ENCODE measurements at regions not wholly inside any gene's neighbourhood (a gene's known extent, or its start where the extent isn't known, plus 50 kb on each side); places are given as distances from the start of the nearest gene placed in this dataset.

DNA sequence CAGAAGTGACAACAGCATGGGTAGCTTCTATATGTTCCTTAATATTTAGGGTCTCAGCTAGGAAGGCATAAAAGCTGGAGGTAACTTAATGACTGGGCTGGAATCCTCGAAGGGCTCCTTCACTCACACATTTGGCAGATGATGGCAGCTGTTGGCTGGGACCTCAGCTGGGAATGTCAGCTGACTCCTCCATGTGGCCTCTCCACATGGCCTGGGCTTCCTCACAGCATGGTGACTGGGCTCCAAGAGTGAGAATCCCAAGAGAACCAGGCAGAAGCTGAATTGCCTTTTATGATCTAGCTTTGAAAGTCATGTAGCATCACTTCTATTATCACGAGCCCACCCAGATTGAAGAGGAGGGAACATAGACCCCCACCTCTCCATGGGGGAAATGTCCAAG, 54.9 kb downstream of the TET3 start:
- H3K4me2 ChIP-seq (ENCODE audit: insufficient read depth in 1 of 2, low read depth in 2 of 2, low read length in 2 of 2): no peak overlapping the region
- H3K18ac ChIP-seq (ENCODE audit: extremely low read depth, low read length): no peak overlapping the region
- no peaks in the 10 kb centered on the region for H3K23me2 ChIP-seq (ENCODE audit: low read depth, low read length)
- no peak overlapping the region for H2BK15ac ChIP-seq (ENCODE audit: low read length)
- H4K91ac ChIP-seq (replicated peaks; ENCODE audit: insufficient read length, low read length): no peak overlapping the region
- H3K23ac ChIP-seq (ENCODE audit: insufficient read length): no peak overlapping the region
- no peak overlapping the region for H2BK5ac ChIP-seq (ENCODE audit: low read depth, low read length)
- peaks cover 9 to 10% of the 10 kb centered on the region in 2 experiments for H4K20me1 ChIP-seq (replicated peaks in 1 of 2; ENCODE audit: control insufficient read depth in 1 of 2, insufficient read depth in 2 of 2, low read length in 2 of 2)
- H3K4me1 ChIP-seq (replicated peaks in 1 of 4; ENCODE audit: control insufficient read depth in 3 of 4, insufficient read depth in 4 of 4, low read length in 3 of 4): peaks cover 2 to 10% (median 4%) of the 10 kb centered on the region in 4 experiments; a peak in 6 of 7 replicates
- no peak overlapping the region for H2BK20ac ChIP-seq (ENCODE audit: low read length)
- CTCF ChIA-PET (ENCODE audit: partially characterized antibody): interaction anchor here (0.7 to 0.9 kb wide), 2 partner anchors 13 to 20 kb away, joined by 3 to 4 read pairs; no protein-coding TSS in a partner anchor
- no peak overlapping the region for H2AK5ac ChIP-seq (ENCODE audit: low read depth, low read length)
- H3K4ac ChIP-seq (replicated peaks; ENCODE audit: insufficient read length, low read depth, low read length): no peak overlapping the region
- no peak overlapping the region for H2BK12ac ChIP-seq (ENCODE audit: low read depth, low read length)
- H3K79me2 ChIP-seq (ENCODE audit: control insufficient read depth in 1 of 2, insufficient read depth in 2 of 2, low read length in 2 of 2): peaks cover 0 to 80% of the 10 kb centered on the region in 2 experiments; a peak in 3 of 4 replicates
- no peak overlapping the region for H4K8ac ChIP-seq (ENCODE audit: extremely low read depth, insufficient read depth, low read length)
- H3K56ac ChIP-seq (replicated peaks; ENCODE audit: insufficient read length, low read depth, low read length): no peak overlapping the region
- H3K4me3 ChIP-seq (ENCODE audit: extremely low read depth in 1 of 4, insufficient read depth in 2 of 4, low read depth in 3 of 4, low read length in 4 of 4): no peak overlapping the region
- no peak overlapping the region for H2AFZ ChIP-seq (ENCODE audit: low read length)
- no peak overlapping the region for H4K5ac ChIP-seq (ENCODE audit: insufficient read length, low read depth, low read length)
- FAIRE-seq (no peak), DNase-seq (ENCODE audit: low read depth in 1 of 2, low spot score in 2 of 2) (no peak)
- no peaks in the 10 kb centered on the region for H3K27me3 ChIP-seq (replicated peaks in 1 of 4; ENCODE audit: control insufficient read depth in 3 of 4, extremely low read depth in 1 of 4, insufficient read depth in 3 of 4, low read length in 3 of 4)
- no peaks in the 10 kb centered on the region for H3K36me3 ChIP-seq (ENCODE audit: control insufficient read depth in 2 of 4, insufficient read depth in 4 of 4, low read length in 3 of 4)
- WGBS, 2 experiments (ENCODE audit: extremely low coverage in 1 of 2, insufficient coverage in 1 of 2, insufficient read length in 1 of 2, insufficient replicate concordance in 2 of 2, low coverage in 1 of 2, low lambda C conversion rate in 2 of 2, missing lambda C conversion rate in 1 of 2): 97% methylated on average over 2 of the region's 2 CpGs; no CpG with 5 or more reads in 1 of the 2 experiments
- H3K9me3 ChIP-seq (ENCODE audit: insufficient read depth in 2 of 2, low read depth in 1 of 2, low read length in 1 of 2): no peaks in the 10 kb centered on the region
- H3K9ac ChIP-seq (replicated peaks in 1 of 4; ENCODE audit: extremely low read depth in 1 of 4, low read depth in 3 of 4, low read length in 3 of 4): no peak overlapping the region
- no peak overlapping the region for H3K27ac ChIP-seq (ENCODE audit: low read depth, low read length)
- H3K14ac ChIP-seq (ENCODE audit: insufficient read length): no peak overlapping the region
- POLR2A ChIA-PET (ENCODE audit: partially characterized antibody): no interaction called here
- TF ChIP-seq, protein P1, sequence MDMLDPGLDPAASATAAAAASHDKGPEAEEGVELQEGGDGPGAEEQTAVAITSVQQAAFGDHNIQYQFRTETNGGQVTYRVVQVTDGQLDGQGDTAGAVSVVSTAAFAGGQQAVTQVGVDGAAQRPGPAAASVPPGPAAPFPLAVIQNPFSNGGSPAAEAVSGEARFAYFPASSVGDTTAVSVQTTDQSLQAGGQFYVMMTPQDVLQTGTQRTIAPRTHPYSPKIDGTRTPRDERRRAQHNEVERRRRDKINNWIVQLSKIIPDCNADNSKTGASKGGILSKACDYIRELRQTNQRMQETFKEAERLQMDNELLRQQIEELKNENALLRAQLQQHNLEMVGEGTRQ (IDR thresholded peaks at IDR 0.05; ENCODE audit: low read length): peak; percentile 34; the same call in 1 of the 2 replicates
- TF ChIP-seq CHD2 (IDR thresholded peaks at IDR 0.05; ENCODE audit: low read length): no peak
- TF ChIP-seq, protein P2, sequence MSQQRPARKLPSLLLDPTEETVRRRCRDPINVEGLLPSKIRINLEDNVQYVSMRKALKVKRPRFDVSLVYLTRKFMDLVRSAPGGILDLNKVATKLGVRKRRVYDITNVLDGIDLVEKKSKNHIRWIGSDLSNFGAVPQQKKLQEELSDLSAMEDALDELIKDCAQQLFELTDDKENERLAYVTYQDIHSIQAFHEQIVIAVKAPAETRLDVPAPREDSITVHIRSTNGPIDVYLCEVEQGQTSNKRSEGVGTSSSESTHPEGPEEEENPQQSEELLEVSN (IDR thresholded peaks at IDR 0.05): peak; percentile 57
- TF ChIP-seq, protein P3, sequence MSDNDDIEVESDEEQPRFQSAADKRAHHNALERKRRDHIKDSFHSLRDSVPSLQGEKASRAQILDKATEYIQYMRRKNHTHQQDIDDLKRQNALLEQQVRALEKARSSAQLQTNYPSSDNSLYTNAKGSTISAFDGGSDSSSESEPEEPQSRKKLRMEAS (IDR thresholded peaks at IDR 0.05): peak; percentile 74
- no peak overlapping the region for H2BK120ac ChIP-seq (replicated peaks; ENCODE audit: low read depth, low read length)
- H3K79me1 ChIP-seq (ENCODE audit: low read depth, low read length): peaks cover 22% of the 10 kb centered on the region
